Activated CD8-positive, alpha-beta T cell treated with anti-CD3 and anti-CD28 coated beads for 36 hours (primary cell): ENCODE measurements at regions not wholly inside any gene's neighbourhood (a gene's known extent, or its start where the extent isn't known, plus 50 kb on each side); places are given as distances from the start of the nearest gene placed in this dataset.

Experiments
- ATAC-seq: fragments of 200-7000 bp; cut with Tn5 transposase; one replicate; pipeline ENCODE4 v1.10.0; 2021; ENCODE audit warnings: mild to moderate bottlenecking, moderate library complexity
- CTCF ChIA-PET: fragments of 350-600 bp; sonication (Branson Sonifier 250); formaldehyde crosslinking; loops from one replicate; lab custom pipeline; 2021; ENCODE audit warnings: antibody characterized with exemption; lab: Charles Lee
- POLR2A ChIA-PET: fragments of 350-600 bp; sonication (Branson Sonifier 250); formaldehyde crosslinking; loops from one replicate; lab custom pipeline; 2021; ENCODE audit warnings: antibody characterized with exemption; lab: Charles Lee
- DNase-seq: peaks from one replicate; pipeline ENCODE4 v3.0.0-alpha.2; 2020
- H3K27ac Mint-ChIP-seq: one replicate; pipeline ENCODE4 v1.8.0; 2021; ENCODE audit warnings: mild to moderate bottlenecking, mixed read lengths
- H3K27me3 Mint-ChIP-seq: one replicate; pipeline ENCODE4 v1.8.0; 2021; ENCODE audit warnings: mixed read lengths
- H3K36me3 Mint-ChIP-seq: one replicate; pipeline ENCODE4 v1.8.0; 2021; ENCODE audit warnings: low read depth, mixed read lengths
- H3K4me1 Mint-ChIP-seq: one replicate; pipeline ENCODE4 v1.8.0; 2021; ENCODE audit warnings: low read depth, mixed read lengths
- H3K4me3 Mint-ChIP-seq: one replicate; pipeline ENCODE4 v1.8.0; 2021; ENCODE audit warnings: mild to moderate bottlenecking, moderate library complexity, mixed read lengths
- H3K9me3 Mint-ChIP-seq: one replicate; pipeline ENCODE4 v1.8.0; 2021; ENCODE audit warnings: mixed read lengths
- intact Hi-C: fragments of 100-400 bp; cut with micrococcal nuclease; formaldehyde crosslinking; loops from one replicate; pipeline ENCODE4 v1.10.0; 2022
- TF ChIP-seq, protein P1 (sequence below): fragments of 200-600 bp; IDR thresholded peaks from one replicate; pipeline ENCODE4 v1.8.0; 2022; ENCODE audit warnings: antibody characterized with exemption, mild to moderate bottlenecking

DNA sequence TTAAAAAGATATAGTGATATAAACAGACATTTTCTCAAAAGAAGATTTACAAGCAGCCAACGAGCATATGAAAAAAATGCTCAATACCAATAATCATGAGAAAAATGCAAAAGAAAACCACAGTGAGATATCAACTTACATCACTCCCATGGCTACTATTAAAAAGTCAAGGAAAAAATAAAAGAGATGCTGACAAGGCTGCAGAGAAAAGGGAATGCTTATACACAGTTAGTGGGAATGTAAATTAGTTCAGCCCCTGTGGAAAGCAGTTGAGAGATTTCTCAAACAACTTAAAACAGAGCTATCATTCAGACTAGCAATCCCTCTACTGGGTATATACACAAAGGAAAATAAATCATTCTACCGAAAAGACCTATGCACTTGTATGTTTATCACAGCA, 97.1 kb upstream of the CARD18 start:
- no peak overlapping the region for H3K27ac Mint-ChIP-seq
- ChIA-PET POLR2A (no interaction called here), CTCF (no interaction called here)
- no peaks in the 10 kb centered on the region for H3K4me1 Mint-ChIP-seq
- no peaks in the 10 kb centered on the region for H3K9me3 Mint-ChIP-seq
- no peaks in the 10 kb centered on the region for H3K36me3 Mint-ChIP-seq
- ATAC-seq (no peak), DNase-seq (no peak)
- intact Hi-C loops: no loop called here
- H3K27me3 Mint-ChIP-seq: peaks cover 5% of the 10 kb centered on the region
- TF ChIP-seq, protein P1, sequence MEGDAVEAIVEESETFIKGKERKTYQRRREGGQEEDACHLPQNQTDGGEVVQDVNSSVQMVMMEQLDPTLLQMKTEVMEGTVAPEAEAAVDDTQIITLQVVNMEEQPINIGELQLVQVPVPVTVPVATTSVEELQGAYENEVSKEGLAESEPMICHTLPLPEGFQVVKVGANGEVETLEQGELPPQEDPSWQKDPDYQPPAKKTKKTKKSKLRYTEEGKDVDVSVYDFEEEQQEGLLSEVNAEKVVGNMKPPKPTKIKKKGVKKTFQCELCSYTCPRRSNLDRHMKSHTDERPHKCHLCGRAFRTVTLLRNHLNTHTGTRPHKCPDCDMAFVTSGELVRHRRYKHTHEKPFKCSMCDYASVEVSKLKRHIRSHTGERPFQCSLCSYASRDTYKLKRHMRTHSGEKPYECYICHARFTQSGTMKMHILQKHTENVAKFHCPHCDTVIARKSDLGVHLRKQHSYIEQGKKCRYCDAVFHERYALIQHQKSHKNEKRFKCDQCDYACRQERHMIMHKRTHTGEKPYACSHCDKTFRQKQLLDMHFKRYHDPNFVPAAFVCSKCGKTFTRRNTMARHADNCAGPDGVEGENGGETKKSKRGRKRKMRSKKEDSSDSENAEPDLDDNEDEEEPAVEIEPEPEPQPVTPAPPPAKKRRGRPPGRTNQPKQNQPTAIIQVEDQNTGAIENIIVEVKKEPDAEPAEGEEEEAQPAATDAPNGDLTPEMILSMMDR: no peak
- no peak overlapping the region for H3K4me3 Mint-ChIP-seq

DNA sequence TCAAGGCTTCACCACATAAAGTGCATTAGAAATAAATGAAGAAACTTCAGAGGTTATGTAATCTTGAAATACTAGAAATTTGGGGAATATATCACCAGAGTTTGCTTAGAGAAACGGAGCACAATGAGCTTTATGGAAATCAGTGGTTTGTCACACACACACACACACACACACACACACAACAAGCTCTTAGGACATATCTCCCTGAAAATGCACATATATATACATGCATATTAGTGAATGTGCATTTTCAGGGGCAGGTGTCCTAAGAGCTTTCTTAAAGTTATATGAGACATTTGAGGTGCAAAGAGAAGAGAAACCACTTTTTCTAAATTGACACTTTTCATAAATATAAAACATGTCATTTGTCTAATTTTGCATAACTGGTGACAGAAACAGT, 93.7 kb upstream of the CARD18 start:
- TF ChIP-seq, protein P1: no peak
- H3K9me3 Mint-ChIP-seq: no peaks in the 10 kb centered on the region
- no peak overlapping the region for H3K4me3 Mint-ChIP-seq
- H3K27ac Mint-ChIP-seq: no peak overlapping the region
- H3K27me3 Mint-ChIP-seq: peaks cover 7% of the 10 kb centered on the region
- no peaks in the 10 kb centered on the region for H3K4me1 Mint-ChIP-seq
- no peak for DNase-seq
- no peaks in the 10 kb centered on the region for H3K36me3 Mint-ChIP-seq
- intact Hi-C loops: no loop called here
- ChIA-PET CTCF (no interaction called here), POLR2A (no interaction called here)
- ATAC-seq: no peak

DNA sequence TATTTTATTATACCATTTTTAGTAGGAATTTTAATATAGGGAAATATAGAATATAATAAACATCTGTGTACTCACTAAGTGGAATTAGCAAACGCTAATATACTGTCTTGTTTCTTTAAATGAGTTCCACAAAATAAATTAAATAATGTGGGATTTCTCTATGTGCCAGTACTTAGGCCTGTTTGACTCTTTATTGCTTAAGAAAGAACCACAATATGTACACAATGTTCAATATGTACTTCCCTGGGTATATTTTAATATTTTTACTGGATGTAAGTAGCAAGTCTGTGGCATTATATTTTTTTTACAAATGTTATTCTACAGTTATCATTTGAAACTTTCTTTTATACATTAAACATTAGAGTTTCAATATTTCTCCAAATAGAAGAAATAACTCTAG, 92.5 kb upstream of the CARD18 start:
- Mint-ChIP-seq H3K4me1 (no peaks in the 10 kb centered on the region), H3K27ac (no peak overlapping the region), H3K9me3 (no peaks in the 10 kb centered on the region), H3K36me3 (no peaks in the 10 kb centered on the region), H3K27me3 (peaks cover 7% of the 10 kb centered on the region), H3K4me3 (no peak overlapping the region)
- intact Hi-C loops: no loop called here
- TF ChIP-seq, protein P1: no peak
- ATAC-seq: no peak
- no peak for DNase-seq
- ChIA-PET CTCF (no interaction called here), POLR2A (no interaction called here)

DNA sequence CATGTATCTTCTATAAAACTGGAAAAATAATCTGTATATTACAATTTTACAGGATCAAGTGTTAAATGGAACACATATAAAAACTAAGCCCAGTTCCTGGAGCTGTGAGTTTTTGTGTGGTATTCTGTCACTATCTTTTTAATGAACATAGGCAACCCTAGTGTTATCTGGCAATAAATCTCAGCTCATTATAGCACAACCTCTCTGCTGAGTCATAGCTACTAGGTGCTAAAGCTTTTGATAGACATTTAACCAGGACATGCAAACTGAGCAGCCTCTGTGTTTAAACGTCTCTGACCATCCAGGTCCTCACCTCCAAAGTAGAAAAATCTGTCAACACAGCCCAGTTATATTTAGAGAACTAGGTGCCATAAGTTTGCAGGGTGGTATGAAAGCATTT, 91.0 kb upstream of the CARD18 start:
- intact Hi-C loops: no loop called here
- Mint-ChIP-seq H3K4me1 (no peaks in the 10 kb centered on the region), H3K27me3 (peaks cover 9% of the 10 kb centered on the region), H3K27ac (no peak overlapping the region), H3K9me3 (no peaks in the 10 kb centered on the region), H3K36me3 (no peaks in the 10 kb centered on the region), H3K4me3 (no peak overlapping the region)
- no peak for ATAC-seq
- CTCF ChIA-PET: no interaction called here
- DNase-seq: no peak
- TF ChIP-seq, protein P1: no peak
- POLR2A ChIA-PET: no interaction called here

DNA sequence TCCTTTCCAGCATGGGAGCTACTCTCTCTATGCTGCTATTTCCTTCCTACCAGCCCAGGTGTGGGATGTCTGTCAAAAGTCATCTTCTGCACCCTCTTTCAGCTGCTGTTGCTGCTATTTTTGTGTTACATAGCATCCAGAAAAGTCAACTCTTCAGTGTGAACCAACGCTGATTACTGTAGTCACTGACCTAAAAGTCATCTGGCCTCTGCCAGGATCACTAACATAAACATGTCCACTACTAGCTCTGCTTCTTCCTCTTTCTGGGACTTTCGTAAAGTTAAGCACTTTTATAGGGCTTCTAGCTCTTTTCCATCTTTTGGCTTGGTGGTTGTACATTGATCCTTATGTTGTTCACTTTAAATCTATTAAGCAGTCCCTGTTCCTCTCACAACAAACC, 90.2 kb upstream of the CARD18 start:
- no peaks in the 10 kb centered on the region for H3K9me3 Mint-ChIP-seq
- no peaks in the 10 kb centered on the region for H3K36me3 Mint-ChIP-seq
- DNase-seq (no peak), ATAC-seq (no peak)
- ChIA-PET POLR2A (no interaction called here), CTCF (no interaction called here)
- intact Hi-C loops: no loop called here
- no peaks in the 10 kb centered on the region for H3K4me1 Mint-ChIP-seq
- no peak overlapping the region for H3K27ac Mint-ChIP-seq
- H3K27me3 Mint-ChIP-seq: peaks cover 9% of the 10 kb centered on the region
- TF ChIP-seq, protein P1: no peak
- no peak overlapping the region for H3K4me3 Mint-ChIP-seq
